Testis (tissue), 2 donors: ENCODE measurements at regions not wholly inside any gene's neighbourhood (a gene's known extent, or its start where the extent isn't known, plus 50 kb on each side); places are given as distances from the start of the nearest gene placed in this dataset.

Experiments used
- CTCF ChIP-seq, 3 experiments: fragments of 450-650 bp in 2 of 3; fragments of 200-600 bp in 1 of 3; sonication (generic) in 1 of 3; IDR thresholded peaks; one replicate each; pipeline ENCODE4 v1.5.1; 2016 to 2019; ENCODE audit warnings: antibody characterized with exemption in 3 of 3, mild to moderate bottlenecking in 2 of 3, moderate library complexity in 1 of 3
- POLR2A ChIP-seq: fragments of 450-650 bp; IDR thresholded peaks from one replicate; pipeline ENCODE4 v1.6.1; 2017; ENCODE audit warnings: antibody characterized with exemption, mild to moderate bottlenecking, moderate library complexity

DNA sequence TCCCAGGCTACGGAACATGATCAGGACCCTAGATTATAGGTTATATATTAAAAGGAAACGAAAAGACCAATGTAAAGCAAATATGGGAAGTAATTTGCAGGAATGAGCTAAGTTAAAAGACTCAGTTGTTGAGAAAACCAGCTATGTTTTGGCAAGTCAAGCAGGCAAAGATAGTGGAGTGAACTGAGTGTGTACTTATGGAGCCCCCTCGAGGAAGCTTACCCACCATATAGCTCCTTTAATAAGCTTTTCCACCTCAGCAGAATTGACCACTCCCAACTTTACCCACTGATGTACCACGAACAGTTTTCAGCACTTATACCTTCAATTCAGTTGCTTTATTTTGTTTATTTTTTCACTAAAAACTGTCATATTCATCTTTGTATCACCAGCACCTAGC is 57.3 kb upstream of the PJA2 start:
- TF ChIP-seq CTCF (IDR thresholded peaks at IDR 0.05) (no peak), POLR2A (no peak)
